GM12878 (cell line): ENCODE measurements at regions not wholly inside any gene's neighbourhood (a gene's known extent, or its start where the extent isn't known, plus 50 kb on each side); places are given as distances from the start of the nearest gene placed in this dataset.

ENCODE experiments used
- CEBPB ChIP-seq, 2 experiments: fragments of 150-350 bp in 1 of 2; IDR thresholded peaks; 2 replicates each; pipeline ENCODE4 v1.6.1; 2012 to 2014; ENCODE audit warnings: low read depth in 2 of 2, low read length in 2 of 2, borderline replicate concordance in 1 of 2, inconsistent platforms in 1 of 2
- CTCF ChIP-seq, 3 experiments: IDR thresholded peaks in 2 of 3; conservative IDR thresholded peaks in 1 of 3; 2 replicates each; pipeline ENCODE4 v1.5.1; 2011; ENCODE audit warnings: low read depth in 3 of 3, low read length in 3 of 3, mild to moderate bottlenecking in 3 of 3, control low read depth in 2 of 3, moderate library complexity in 2 of 3, inconsistent platforms in 1 of 3, mixed read lengths in 1 of 3; ENCODE audit not compliant: control insufficient read depth in 2 of 3, insufficient read depth in 1 of 3; ENCODE audit errors: extremely low read depth in 1 of 3
- EP300 ChIP-seq, 2 experiments: fragments of 150-350 bp in 1 of 2; IDR thresholded peaks; 2 replicates each; pipeline ENCODE4 v1.6.1; 2011 to 2012; ENCODE audit warnings: low read depth in 2 of 2, low read length in 2 of 2, borderline replicate concordance in 1 of 2, improper control_type of control experiment in 1 of 2, inconsistent platforms in 1 of 2; ENCODE audit not compliant: control insufficient read depth in 1 of 2
- IKZF1 ChIP-seq: fragments of 450-650 bp; conservative IDR thresholded peaks from 2 replicates; pipeline ENCODE4 v1.6.1; 2017; ENCODE audit warnings: antibody characterized with exemption, mild to moderate bottlenecking
- MYC ChIP-seq: IDR thresholded peaks from 2 replicates; pipeline ENCODE4 v1.6.1; 2011; ENCODE audit warnings: mild to moderate bottlenecking, low read length, moderate library complexity, inconsistent platforms; ENCODE audit not compliant: insufficient read depth, insufficient replicate concordance, insufficient read length, severe bottlenecking
- PAX8 ChIP-seq: fragments of 450-650 bp; IDR thresholded peaks from 2 replicates; pipeline ENCODE4 v1.6.1; 2017; ENCODE audit warnings: mild to moderate bottlenecking, moderate library complexity
- POLR2A ChIP-seq: IDR thresholded peaks from 2 replicates; pipeline ENCODE4 v1.6.1; 2011; ENCODE audit warnings: low read depth, mild to moderate bottlenecking, low read length
- SPI1 ChIP-seq: IDR thresholded peaks from 2 replicates; pipeline ENCODE4 v1.6.1; 2011; ENCODE audit warnings: low read depth, mild to moderate bottlenecking, low read length, moderate library complexity, borderline replicate concordance; ENCODE audit not compliant: insufficient read depth
- ZNF622 ChIP-seq: fragments of 450-650 bp; IDR thresholded peaks from 2 replicates; pipeline ENCODE4 v1.6.1; 2017; ENCODE audit warnings: mild to moderate bottlenecking, inconsistent platforms

- no peak for TF ChIP-seq POLR2A
- no peak for TF ChIP-seq PAX8
- TF ChIP-seq SPI1: no peak
- TF ChIP-seq CEBPB (IDR thresholded peaks at IDR 0.05; ENCODE audit: borderline replicate concordance in 1 of 2, low read depth in 2 of 2, low read length in 2 of 2): no peak
- no peak for TF ChIP-seq CTCF (IDR thresholded peaks at IDR 0.05 in 2 of 3, conservative IDR thresholded peaks at IDR 0.05 in 1 of 3; ENCODE audit: control insufficient read depth in 2 of 3, extremely low read depth in 1 of 3, insufficient read depth in 1 of 3, low read depth in 3 of 3, low read length in 3 of 3)
- no peak for TF ChIP-seq MYC
- no peak for TF ChIP-seq EP300 (IDR thresholded peaks at IDR 0.05; ENCODE audit: borderline replicate concordance in 1 of 2, control insufficient read depth in 1 of 2, low read depth in 2 of 2, low read length in 2 of 2)
- no peak for TF ChIP-seq ZNF622
- TF ChIP-seq IKZF1: no peak
Measured at GRCh38 chr5:120155873-120156272, 308.2 kb upstream of the PRR16 start.
